ENCODE measurements at regions not wholly inside any gene's neighbourhood (a gene's known extent, or its start where the extent isn't known, plus 50 kb on each side); places are given as distances from the start of the nearest gene placed in this dataset.

DNA sequence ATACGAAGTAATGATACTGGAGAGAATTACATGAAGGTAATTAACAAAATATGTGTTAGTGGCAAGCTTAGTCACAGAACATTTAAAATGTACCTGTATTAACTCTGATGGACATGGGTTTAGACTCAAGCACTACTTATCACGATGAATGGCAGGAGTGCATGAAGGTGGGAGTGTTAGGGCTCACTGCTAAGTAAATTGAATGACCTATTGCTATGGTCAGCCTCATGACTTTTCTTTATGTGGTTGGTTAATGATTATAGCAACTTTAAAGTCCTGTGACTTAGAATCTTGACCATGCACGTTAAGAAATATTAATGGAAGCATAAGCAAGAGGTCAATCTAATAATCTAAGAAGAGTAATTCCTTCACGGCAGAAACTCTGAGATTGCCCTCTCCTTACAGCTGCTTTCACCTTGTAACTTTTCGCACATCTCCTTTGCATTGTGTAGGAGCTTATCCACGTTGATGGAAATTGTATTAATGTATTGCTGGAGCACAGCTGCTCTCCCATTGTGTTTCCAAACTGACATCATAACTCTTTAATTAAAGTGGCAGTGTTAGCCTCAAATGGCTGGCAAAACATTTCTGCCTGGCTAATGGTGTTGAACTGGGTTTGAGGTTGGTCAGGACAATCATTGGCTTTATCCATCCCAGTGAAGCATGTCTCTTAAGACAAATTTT is 114.5 kb downstream of the RXFP2 start:
- no peak overlapping the region for H3K4me3 ChIP-seq (ENCODE audit: low read depth, poor library complexity, severe bottlenecking)
- TF ChIP-seq, protein P1, sequence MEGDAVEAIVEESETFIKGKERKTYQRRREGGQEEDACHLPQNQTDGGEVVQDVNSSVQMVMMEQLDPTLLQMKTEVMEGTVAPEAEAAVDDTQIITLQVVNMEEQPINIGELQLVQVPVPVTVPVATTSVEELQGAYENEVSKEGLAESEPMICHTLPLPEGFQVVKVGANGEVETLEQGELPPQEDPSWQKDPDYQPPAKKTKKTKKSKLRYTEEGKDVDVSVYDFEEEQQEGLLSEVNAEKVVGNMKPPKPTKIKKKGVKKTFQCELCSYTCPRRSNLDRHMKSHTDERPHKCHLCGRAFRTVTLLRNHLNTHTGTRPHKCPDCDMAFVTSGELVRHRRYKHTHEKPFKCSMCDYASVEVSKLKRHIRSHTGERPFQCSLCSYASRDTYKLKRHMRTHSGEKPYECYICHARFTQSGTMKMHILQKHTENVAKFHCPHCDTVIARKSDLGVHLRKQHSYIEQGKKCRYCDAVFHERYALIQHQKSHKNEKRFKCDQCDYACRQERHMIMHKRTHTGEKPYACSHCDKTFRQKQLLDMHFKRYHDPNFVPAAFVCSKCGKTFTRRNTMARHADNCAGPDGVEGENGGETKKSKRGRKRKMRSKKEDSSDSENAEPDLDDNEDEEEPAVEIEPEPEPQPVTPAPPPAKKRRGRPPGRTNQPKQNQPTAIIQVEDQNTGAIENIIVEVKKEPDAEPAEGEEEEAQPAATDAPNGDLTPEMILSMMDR (IDR thresholded peaks at IDR 0.05): no peak
- TF ChIP-seq POLR2A (IDR thresholded peaks at IDR 0.05): no peak
- intact Hi-C loops (cut with DNase I; ENCODE audit: low total_unique reads): no loop called here
- no peak for DNase-seq (ENCODE audit: low spot score in 2 of 2)
- WGBS, 2 donors: 87 to 91% methylated on average over 6 of the region's 6 CpGs

DNA sequence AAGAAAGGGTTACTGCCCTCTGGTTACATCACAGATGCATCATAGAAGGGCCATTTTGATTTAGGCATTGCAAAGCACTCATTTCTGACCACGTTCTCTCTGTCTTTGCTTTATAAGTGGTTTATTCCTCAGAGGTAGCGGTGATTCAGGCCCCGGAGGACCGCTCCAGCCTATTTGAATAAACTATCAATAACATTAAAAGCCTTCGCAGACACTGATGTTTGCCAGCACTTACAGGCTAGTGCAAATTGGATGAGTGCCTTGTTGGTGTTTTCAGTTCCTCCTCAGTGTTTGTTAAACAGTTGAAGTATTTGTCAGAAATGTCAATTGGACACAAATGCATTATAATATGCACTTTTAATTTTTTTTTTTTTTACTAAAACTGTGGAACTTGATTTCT is 120.2 kb downstream of the RXFP2 start:
- no peak for TF ChIP-seq POLR2A (IDR thresholded peaks at IDR 0.05)
- TF ChIP-seq, protein P1 (IDR thresholded peaks at IDR 0.05): no peak
- WGBS, 2 donors: 54 to 63% methylated on average over 5 of the region's 5 CpGs
- DNase-seq (ENCODE audit: low spot score in 2 of 2): no peak
- H3K4me3 ChIP-seq (ENCODE audit: low read depth, poor library complexity, severe bottlenecking): no peak overlapping the region
- intact Hi-C loops (cut with DNase I; ENCODE audit: low total_unique reads): no loop called here

DNA sequence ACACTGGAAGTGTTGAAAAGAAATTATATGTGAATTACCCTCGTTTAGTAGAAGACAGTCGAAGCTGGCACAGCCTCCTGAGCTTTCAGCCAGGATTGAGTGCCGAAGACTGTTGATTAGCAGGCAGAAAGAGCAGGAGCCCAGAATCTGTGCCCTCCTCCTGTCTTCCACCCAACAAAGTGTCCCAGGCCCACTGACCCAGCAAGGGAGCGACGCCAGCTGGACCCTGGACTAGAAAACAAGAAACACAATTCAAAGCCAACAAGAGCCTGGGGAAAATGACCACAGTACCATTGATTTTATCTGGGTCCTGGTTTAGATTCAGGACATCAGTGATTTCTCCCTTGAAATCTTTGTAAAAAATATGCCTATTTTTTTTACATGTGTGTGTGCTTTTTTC is 120.7 kb downstream of the RXFP2 start:
- TF ChIP-seq POLR2A (IDR thresholded peaks at IDR 0.05): no peak
- TF ChIP-seq, protein P1 (IDR thresholded peaks at IDR 0.05): no peak
- DNase-seq (ENCODE audit: low spot score in 2 of 2): no peak
- 56 to 59% methylated on average over 5 of the region's 5 CpGs for WGBS, 2 donors
- no peak overlapping the region for H3K4me3 ChIP-seq (ENCODE audit: low read depth, poor library complexity, severe bottlenecking)
- intact Hi-C loops (cut with DNase I; ENCODE audit: low total_unique reads): no loop called here

- WGBS, 2 donors: 58 to 61% methylated on average over 3 of the region's 3 CpGs
- TF ChIP-seq, protein P1 (IDR thresholded peaks at IDR 0.05): no peak
- TF ChIP-seq POLR2A (IDR thresholded peaks at IDR 0.05): no peak
- DNase-seq (ENCODE audit: low spot score in 2 of 2): no peak
- H3K4me3 ChIP-seq (ENCODE audit: low read depth, poor library complexity, severe bottlenecking): no peak overlapping the region
- intact Hi-C loops (cut with DNase I; ENCODE audit: low total_unique reads): no loop called here
Observed at GRCh38 chr13:31862828-31863227, 123.5 kb downstream of the RXFP2 start.

DNA sequence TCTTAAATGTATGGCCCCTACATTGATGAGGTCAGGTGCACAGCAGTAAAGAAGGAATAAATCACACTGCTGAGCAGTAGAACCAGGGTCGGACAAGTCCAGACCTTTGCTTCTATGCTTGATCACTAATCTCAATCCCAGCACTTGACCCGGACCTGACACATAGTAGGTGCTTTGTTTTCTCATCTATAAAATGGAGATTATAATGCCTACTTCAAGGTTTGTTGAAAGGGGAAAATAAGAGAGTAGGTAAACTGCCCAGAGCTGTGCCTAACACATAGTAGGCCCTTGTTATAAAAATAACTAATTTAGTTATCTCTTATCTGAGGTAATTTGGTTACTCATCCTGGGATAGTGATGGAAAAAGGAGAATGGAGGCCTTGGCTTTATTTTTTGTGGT is 125.0 kb downstream of the RXFP2 start:
- intact Hi-C loops (cut with DNase I; ENCODE audit: low total_unique reads): no loop called here
- no peak for DNase-seq (ENCODE audit: low spot score in 2 of 2)
- WGBS, 2 donors: 88 to 91% methylated on average over 2 of the region's 2 CpGs
- H3K4me3 ChIP-seq (ENCODE audit: low read depth, poor library complexity, severe bottlenecking): no peak overlapping the region
- TF ChIP-seq, protein P1 (IDR thresholded peaks at IDR 0.05): no peak
- no peak for TF ChIP-seq POLR2A (IDR thresholded peaks at IDR 0.05)

- intact Hi-C loops (cut with DNase I; ENCODE audit: low total_unique reads): no loop called here
- TF ChIP-seq, protein P1 (IDR thresholded peaks at IDR 0.05): no peak
- no peak for TF ChIP-seq POLR2A (IDR thresholded peaks at IDR 0.05)
- DNase-seq (ENCODE audit: low spot score in 2 of 2): no peak
- no peak overlapping the region for H3K4me3 ChIP-seq (ENCODE audit: low read depth, poor library complexity, severe bottlenecking)
Observed at GRCh38 chr13:31866099-31866498, 126.8 kb downstream of the RXFP2 start.

Data from lower leg skin (tissue), 4 donors.